NCI-H1417 (cell line): ENCODE measurements at regions not wholly inside any gene's neighbourhood (a gene's known extent, or its start where the extent isn't known, plus 50 kb on each side); places are given as distances from the start of the nearest gene placed in this dataset.
"Not testable (repeated sequence)": the region's sequence is repeated elsewhere in the genome, so short reads cannot be mapped to it uniquely, and the experiment has no call there.

Experiments
- DNase-seq, 3 experiments: peaks; one replicate each; lab custom pipeline; 2025; lab: John Stamatoyannopoulos, UW

GRCh38 chr11:87539596-87539995, 501.9 kb downstream of the TMEM135 start:
- no peak for DNase-seq

- DNase-seq = no peak
These were observed 498.8 kb downstream of the TMEM135 start for GRCh38 chr11:87536565-87536964.

GRCh38 chr11:87536016-87536415, 498.3 kb downstream of the TMEM135 start:
- DNase-seq = no peak

GRCh38 chr11:87535513-87535912, 497.8 kb downstream of the TMEM135 start:
- DNase-seq = no peak

- DNase-seq = not testable (repeated sequence)
These were observed 494.1 kb downstream of the TMEM135 start for GRCh38 chr11:87531835-87532234.

- no peak for DNase-seq
These were observed 491.8 kb downstream of the TMEM135 start for GRCh38 chr11:87529486-87529885.

- DNase-seq = no peak
These were observed 491.0 kb downstream of the TMEM135 start for GRCh38 chr11:87528752-87529151.

- no peak for DNase-seq
These were observed 485.5 kb downstream of the TMEM135 start for GRCh38 chr11:87523276-87523675.

GRCh38 chr11:87518266-87518665, 480.5 kb downstream of the TMEM135 start:
- no peak for DNase-seq

GRCh38 chr11:87517351-87517750, 479.6 kb downstream of the TMEM135 start:
- DNase-seq = no peak

GRCh38 chr11:87507722-87508121, 470.0 kb downstream of the TMEM135 start:
- peak; percentile 9 to 54 (median 23) for DNase-seq

- not testable (repeated sequence) for DNase-seq
These were observed 469.2 kb downstream of the TMEM135 start for GRCh38 chr11:87506946-87507345.

- peak in 1 of 3 experiments; percentile 19 for DNase-seq
These were observed 463.7 kb downstream of the TMEM135 start for GRCh38 chr11:87501388-87501787.

- DNase-seq = not testable (repeated sequence)
These were observed 457.2 kb downstream of the TMEM135 start for GRCh38 chr11:87494936-87495335.

- not testable (repeated sequence) for DNase-seq
These were observed 456.3 kb downstream of the TMEM135 start for GRCh38 chr11:87494026-87494425.

- no peak for DNase-seq
These were observed 455.8 kb downstream of the TMEM135 start for GRCh38 chr11:87493516-87493915.

- DNase-seq = no peak
These were observed 453.6 kb downstream of the TMEM135 start for GRCh38 chr11:87491381-87491780.

- DNase-seq = peak in 1 of 3 experiments; percentile 28
These were observed 452.9 kb downstream of the TMEM135 start for GRCh38 chr11:87490671-87491070.

GRCh38 chr11:87484566-87484965, 446.8 kb downstream of the TMEM135 start:
- no peak for DNase-seq

GRCh38 chr11:87477321-87477720, 439.6 kb downstream of the TMEM135 start:
- no peak for DNase-seq

- no peak for DNase-seq
These were observed 435.4 kb downstream of the TMEM135 start for GRCh38 chr11:87473174-87473573.

GRCh38 chr11:87466223-87466622, 428.5 kb downstream of the TMEM135 start:
- DNase-seq = peak in 1 of 3 experiments; percentile 38

- peak in 1 of 3 experiments; percentile 59 for DNase-seq
These were observed 428.0 kb downstream of the TMEM135 start for GRCh38 chr11:87465716-87466115.

GRCh38 chr11:87463486-87464102, 425.9 kb downstream of the TMEM135 start:
- DNase-seq = peak; percentile 33 to 82 (median 57)
